Tibial artery (tissue), 4 donors: ENCODE measurements at regions not wholly inside any gene's neighbourhood (a gene's known extent, or its start where the extent isn't known, plus 50 kb on each side); places are given as distances from the start of the nearest gene placed in this dataset.
"Not testable (repeated sequence)": the region's sequence is repeated elsewhere in the genome, so short reads cannot be mapped to it uniquely, and the experiment has no call there.

Source experiments
- DNase-seq, 2 donors: peaks; one replicate each; pipeline ENCODE4 v3.0.0-alpha.2; 2019
- H3K27ac ChIP-seq, 2 donors: fragments of 200-600 bp; sonication (generic) in 1 of 2; 1 replicate in 1 of 2; 2 replicates in 1 of 2; pipeline ENCODE4 v1.5.1; 2018 to 2019; ENCODE audit warnings: mild to moderate bottlenecking in 1 of 2
- H3K27me3 ChIP-seq, 2 donors: fragments of 200-600 bp; sonication (generic) in 1 of 2; one replicate each; pipeline versions ENCODE4 v1.5.1 to v1.6.0; 2016 to 2019
- H3K36me3 ChIP-seq, 3 donors: fragments of 200-600 bp; sonication (generic) in 2 of 3; one replicate each; pipeline ENCODE4 v1.5.1; 2016 to 2019; ENCODE audit warnings: mild to moderate bottlenecking in 2 of 3
- H3K4me1 ChIP-seq, 4 donors: fragments of 200-600 bp; sonication (generic) in 2 of 4; 1 replicate in 3 of 4; 2 replicates in 1 of 4; pipeline ENCODE4 v1.5.1; 2016 to 2019
- H3K4me3 ChIP-seq, 2 donors: fragments of 200-600 bp; sonication (generic) in 1 of 2; 1 replicate in 1 of 2; 2 replicates in 1 of 2; pipeline ENCODE4 v1.5.1; 2018 to 2019; ENCODE audit warnings: mild to moderate bottlenecking in 2 of 2
- H3K9me3 ChIP-seq, 3 donors: fragments of 200-600 bp; sonication (generic) in 1 of 3; one replicate each; pipeline ENCODE4 v1.5.1; 2016 to 2019
- CTCF ChIP-seq, 2 experiments: fragments of 200-600 bp in 1 of 2; fragments of 450-650 bp in 1 of 2; IDR thresholded peaks; one replicate each; pipeline ENCODE4 v1.5.1; 2017 to 2019; ENCODE audit warnings: antibody characterized with exemption in 2 of 2, mild to moderate bottlenecking in 1 of 2, moderate library complexity in 1 of 2
- intact Hi-C: fragments of 100-400 bp; cut with DNase I; formaldehyde crosslinking; loops from one replicate; pipeline ENCODE4 v1.15.0; 2023; ENCODE audit warnings: low total_unique reads

DNA sequence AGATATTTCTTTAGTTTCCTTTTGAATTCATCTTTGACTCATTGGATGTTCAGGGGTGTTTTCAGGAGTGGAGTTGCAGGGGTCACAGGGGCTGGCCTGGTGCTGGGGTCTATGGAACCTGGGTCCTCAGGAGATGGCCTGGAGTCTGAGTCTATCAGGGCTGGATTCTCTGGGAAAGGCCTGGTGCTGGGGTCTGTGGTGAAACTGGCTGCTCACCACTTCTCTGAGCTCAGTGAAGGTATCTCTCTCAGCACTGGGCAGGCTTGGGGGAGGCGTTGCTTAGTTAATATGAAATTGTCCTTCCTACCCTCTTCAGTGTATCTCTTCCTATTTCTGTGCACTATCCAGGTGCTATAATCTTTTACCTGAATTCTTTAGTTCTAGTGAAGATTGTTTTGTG, 83.1 kb upstream of the SLC24A3 start:
- TF ChIP-seq CTCF (IDR thresholded peaks at IDR 0.05): no peak
- Histone ChIP-seq H3K27me3 (no peaks in the 10 kb centered on the region), H3K9me3 (no peaks in the 10 kb centered on the region), H3K27ac (no peak overlapping the region), H3K4me3 (no peak overlapping the region), H3K4me1 (peaks cover 0 to 8% (median 0%) of the 10 kb centered on the region in 4 donors), H3K36me3 (no peaks in the 10 kb centered on the region)
- no peak for DNase-seq
- intact Hi-C loops: no loop called here

- Histone ChIP-seq H3K36me3 (no peaks in the 10 kb centered on the region), H3K4me1 (peaks cover 0 to 8% (median 0%) of the 10 kb centered on the region in 4 donors), H3K4me3 (no peak overlapping the region), H3K9me3 (no peaks in the 10 kb centered on the region), H3K27me3 (no peaks in the 10 kb centered on the region), H3K27ac (no peak overlapping the region)
- no peak for TF ChIP-seq CTCF (IDR thresholded peaks at IDR 0.05)
- intact Hi-C loops: no loop called here
- no peak for DNase-seq
These were observed 82.3 kb upstream of the SLC24A3 start for GRCh38 chr20:19129976-19130612.

DNA sequence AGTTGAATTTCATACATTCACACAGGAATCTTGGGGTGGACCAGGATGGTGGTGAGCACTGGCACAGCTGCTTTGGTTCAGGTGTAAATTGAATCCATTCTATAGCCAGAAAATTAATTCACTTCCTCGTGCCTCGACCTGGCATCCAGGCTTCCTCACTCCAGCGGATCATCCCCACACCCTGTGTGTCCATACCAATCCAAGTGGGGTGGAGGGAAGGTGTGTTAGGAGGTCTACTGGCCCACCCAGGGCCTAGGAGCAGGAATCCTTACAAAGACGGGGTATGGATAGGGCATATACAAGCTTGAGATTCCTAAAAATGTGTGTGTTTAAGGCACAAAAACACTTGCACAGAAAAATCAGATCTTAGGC, 81.8 kb upstream of the SLC24A3 start:
- Histone ChIP-seq H3K36me3 (no peaks in the 10 kb centered on the region), H3K4me1 (peaks cover 0 to 8% (median 0%) of the 10 kb centered on the region in 4 donors), H3K4me3 (no peak overlapping the region), H3K27ac (no peak overlapping the region), H3K27me3 (no peaks in the 10 kb centered on the region), H3K9me3 (no peaks in the 10 kb centered on the region)
- intact Hi-C loops: no loop called here
- DNase-seq: no peak
- TF ChIP-seq CTCF (IDR thresholded peaks at IDR 0.05): no peak

- Histone ChIP-seq H3K27ac (no peak overlapping the region), H3K9me3 (no peaks in the 10 kb centered on the region), H3K4me1 (no peaks in the 10 kb centered on the region), H3K36me3 (no peaks in the 10 kb centered on the region), H3K4me3 (no peak overlapping the region), H3K27me3 (no peaks in the 10 kb centered on the region)
- TF ChIP-seq CTCF (IDR thresholded peaks at IDR 0.05): no peak
- DNase-seq: no peak
- intact Hi-C loops: no loop called here
These were observed 74.8 kb upstream of the SLC24A3 start for GRCh38 chr20:19137641-19138040.

DNA sequence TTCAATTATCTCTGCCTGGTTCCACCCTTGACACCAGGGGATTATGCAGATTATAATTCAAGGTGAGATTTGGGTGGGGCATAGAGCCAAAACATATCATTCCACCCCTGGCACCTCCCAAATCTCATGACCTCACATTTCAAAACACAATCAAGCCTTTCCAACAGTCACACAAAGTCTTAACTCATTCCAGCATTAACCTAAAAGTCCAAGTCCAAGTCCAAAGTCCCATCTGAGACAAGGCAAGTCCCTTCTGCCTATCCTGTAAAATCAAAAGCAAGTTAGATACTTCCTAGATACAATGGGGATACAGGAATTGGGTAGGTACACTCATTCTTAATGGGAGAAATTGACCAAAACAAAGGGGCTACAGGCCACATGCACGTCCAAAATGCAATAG, 73.7 kb upstream of the SLC24A3 start:
- Histone ChIP-seq H3K27me3 (no peaks in the 10 kb centered on the region), H3K4me3 (no peak overlapping the region), H3K9me3 (no peaks in the 10 kb centered on the region), H3K4me1 (no peaks in the 10 kb centered on the region), H3K36me3 (no peaks in the 10 kb centered on the region), H3K27ac (no peak overlapping the region)
- DNase-seq: no peak
- intact Hi-C loops: no loop called here
- no peak for TF ChIP-seq CTCF (IDR thresholded peaks at IDR 0.05)

- DNase-seq, intact Hi-C loops, H3K27ac ChIP-seq, H3K36me3 ChIP-seq, H3K4me1 ChIP-seq, H3K27me3 ChIP-seq, H3K9me3 ChIP-seq, H3K4me3 ChIP-seq: not testable (repeated sequence)
These were observed 72.9 kb upstream of the SLC24A3 start for GRCh38 chr20:19139584-19139983.
